PC-3 (cell line): ENCODE measurements at regions not wholly inside any gene's neighbourhood (a gene's known extent, or its start where the extent isn't known, plus 50 kb on each side); places are given as distances from the start of the nearest gene placed in this dataset.
A peak's percentile ranks its signal among the peaks of the same experiment; 100 is the strongest.

Experiments used
- EZH2 ChIP-seq: fragments of 300-600 bp; sonication (generic); IDR thresholded peaks from one replicate; pipeline ENCODE4 v1.6.1; 2017; ENCODE audit warnings: antibody characterized with exemption, mild to moderate bottlenecking, low read length; ENCODE audit not compliant: unreplicated experiment
- EZH2phosphoT487 ChIP-seq: fragments of 300-600 bp; sonication (generic); IDR thresholded peaks from 2 replicates; pipeline ENCODE4 v1.6.1; 2018; ENCODE audit warnings: mild to moderate bottlenecking, antibody characterized with exemption, low read length, borderline replicate concordance
- TF ChIP-seq, protein P1 (sequence below): fragments of 300-600 bp; sonication (generic); conservative IDR thresholded peaks from 2 replicates; pipeline ENCODE4 v1.5.1; 2017; ENCODE audit warnings: antibody characterized with exemption, low read depth, mild to moderate bottlenecking, low read length

DNA sequence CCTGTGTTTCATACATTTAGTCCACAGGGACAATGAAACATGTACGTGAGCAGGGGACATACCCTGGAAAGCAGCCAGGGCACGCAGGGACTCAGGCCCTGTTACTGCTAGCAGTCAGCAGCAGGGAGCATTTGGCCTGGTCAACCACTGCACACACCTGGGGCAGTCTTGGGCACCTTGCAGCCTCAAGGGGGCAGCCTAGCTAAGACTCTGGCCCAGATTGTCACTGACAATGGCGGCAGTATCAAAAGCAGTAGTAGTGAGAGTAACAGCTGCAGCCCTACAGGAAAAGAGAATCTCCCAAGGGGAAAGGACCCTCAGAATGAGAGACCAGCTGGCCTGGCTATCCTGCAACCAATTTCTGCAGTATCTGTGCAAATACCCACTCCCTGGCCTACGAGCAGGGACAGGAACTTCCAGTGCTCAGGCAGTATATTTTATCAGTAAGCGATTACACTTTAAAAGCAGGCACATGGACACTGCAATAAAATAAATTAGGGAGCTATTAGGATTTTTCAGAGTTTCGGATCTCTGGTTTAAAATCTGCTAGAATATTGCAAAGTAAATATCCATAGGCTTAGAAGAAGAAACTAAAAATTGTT, 475.6 kb downstream of the LTN1 start:
- TF ChIP-seq, protein P1, sequence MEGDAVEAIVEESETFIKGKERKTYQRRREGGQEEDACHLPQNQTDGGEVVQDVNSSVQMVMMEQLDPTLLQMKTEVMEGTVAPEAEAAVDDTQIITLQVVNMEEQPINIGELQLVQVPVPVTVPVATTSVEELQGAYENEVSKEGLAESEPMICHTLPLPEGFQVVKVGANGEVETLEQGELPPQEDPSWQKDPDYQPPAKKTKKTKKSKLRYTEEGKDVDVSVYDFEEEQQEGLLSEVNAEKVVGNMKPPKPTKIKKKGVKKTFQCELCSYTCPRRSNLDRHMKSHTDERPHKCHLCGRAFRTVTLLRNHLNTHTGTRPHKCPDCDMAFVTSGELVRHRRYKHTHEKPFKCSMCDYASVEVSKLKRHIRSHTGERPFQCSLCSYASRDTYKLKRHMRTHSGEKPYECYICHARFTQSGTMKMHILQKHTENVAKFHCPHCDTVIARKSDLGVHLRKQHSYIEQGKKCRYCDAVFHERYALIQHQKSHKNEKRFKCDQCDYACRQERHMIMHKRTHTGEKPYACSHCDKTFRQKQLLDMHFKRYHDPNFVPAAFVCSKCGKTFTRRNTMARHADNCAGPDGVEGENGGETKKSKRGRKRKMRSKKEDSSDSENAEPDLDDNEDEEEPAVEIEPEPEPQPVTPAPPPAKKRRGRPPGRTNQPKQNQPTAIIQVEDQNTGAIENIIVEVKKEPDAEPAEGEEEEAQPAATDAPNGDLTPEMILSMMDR, result peak; percentile 91
- TF ChIP-seq EZH2 (no peak), EZH2phosphoT487 (no peak)
